Small intestine (tissue), 7 donors: ENCODE measurements at regions not wholly inside any gene's neighbourhood (a gene's known extent, or its start where the extent isn't known, plus 50 kb on each side); places are given as distances from the start of the nearest gene placed in this dataset.
A peak's percentile ranks its signal among the peaks of the same experiment; 100 is the strongest.
"Not testable (repeated sequence)": the region's sequence is repeated elsewhere in the genome, so short reads cannot be mapped to it uniquely, and the experiment has no call there.

Source experiments
- DNase-seq, 2 donors: peaks; one replicate each; pipeline versions ENCODE4 v3.0.0 to v3.0.0-alpha.2; 2013
- FAIRE-seq: peaks from 2 replicates; lab custom pipeline; 2012; peaks lifted over from hg19 to GRCh38; lab: Jason Lieb, UNC
- H3K27ac ChIP-seq, 3 donors: one replicate each; pipeline ENCODE4 v1.5.1; 2013; ENCODE audit warnings: low read length in 2 of 3, mild to moderate bottlenecking in 2 of 3, control low read depth in 1 of 3, inconsistent platforms in 1 of 3, low read depth in 1 of 3, moderate library complexity in 1 of 3
- H3K27me3 ChIP-seq, 3 donors: one replicate each; pipeline ENCODE4 v1.6.1; 2013; ENCODE audit warnings: low read length in 3 of 3, inconsistent platforms in 1 of 3; ENCODE audit not compliant: control insufficient read depth in 3 of 3, insufficient read depth in 3 of 3
- H3K36me3 ChIP-seq, 3 donors: one replicate each; pipeline ENCODE4 v1.6.1; 2013; ENCODE audit warnings: low read length in 3 of 3, inconsistent platforms in 1 of 3, low read depth in 1 of 3, mild to moderate bottlenecking in 1 of 3, moderate library complexity in 1 of 3; ENCODE audit not compliant: control insufficient read depth in 3 of 3, insufficient read depth in 2 of 3
- H3K4me1 ChIP-seq, 3 donors: one replicate each; pipeline ENCODE4 v1.6.1; 2013; ENCODE audit warnings: low read length in 2 of 3, inconsistent platforms in 1 of 3, low read depth in 1 of 3, mild to moderate bottlenecking in 1 of 3, moderate library complexity in 1 of 3; ENCODE audit not compliant: control insufficient read depth in 3 of 3, insufficient read depth in 2 of 3
- H3K4me3 ChIP-seq, 3 donors: one replicate each; pipeline ENCODE4 v1.5.1; 2013; ENCODE audit warnings: low read length in 3 of 3, control low read depth in 1 of 3, inconsistent platforms in 1 of 3, low read depth in 1 of 3, mild to moderate bottlenecking in 1 of 3, moderate library complexity in 1 of 3
- H3K9me3 ChIP-seq, 2 donors: one replicate each; pipeline ENCODE4 v1.6.1; 2013; ENCODE audit warnings: low read depth in 1 of 2, low read length in 1 of 2; ENCODE audit not compliant: control insufficient read depth in 2 of 2, insufficient read depth in 1 of 2
- WGBS, 3 donors: extraction: QIAGEN DNeasy Blood & Tissue Kit; methylation state at CpG; one replicate each; pipeline ENCODE4 v1.1.7; 2013; 5-methylcytosine and 5-hydroxymethylcytosine counted together
- donor health status: healthy with polysubstance abuse.
- donor health status: control.
- donor health status: control.
- donor health status: Bipolar disorder and iron deficiency.
- donor health status: healthy.

DNA sequence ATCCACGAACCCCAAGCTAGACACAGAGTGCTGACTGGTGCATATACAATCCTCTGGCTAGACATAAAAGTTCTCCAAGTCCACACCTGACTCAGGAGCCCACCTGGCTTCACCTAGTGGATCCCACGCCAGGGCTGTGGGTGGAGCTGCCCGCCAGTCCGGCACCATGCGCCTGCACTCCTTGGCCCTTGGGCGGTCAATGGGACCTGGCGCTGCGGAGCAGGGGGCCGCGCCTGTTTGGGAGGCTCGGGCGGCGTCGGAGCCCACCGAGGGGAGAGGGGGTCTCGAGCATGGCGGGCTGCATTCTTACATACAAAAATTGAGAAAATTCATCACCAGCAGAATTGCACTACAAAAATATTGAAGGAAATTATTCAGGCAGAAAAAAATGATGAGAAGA lies 120.7 kb upstream of the FAN1 start:
- FAIRE-seq (no peak), DNase-seq (no peak)
- no peaks in the 10 kb centered on the region for H3K27me3 ChIP-seq
- no peaks in the 10 kb centered on the region for H3K4me1 ChIP-seq
- H3K36me3 ChIP-seq, result no peaks in the 10 kb centered on the region
- H3K9me3 ChIP-seq, result no peaks in the 10 kb centered on the region
- no peak overlapping the region for H3K27ac ChIP-seq
- WGBS, 3 donors, result 95 to 97% (median 96%) methylated on average over 17 of the region's 17 CpGs
- no peak overlapping the region for H3K4me3 ChIP-seq

DNA sequence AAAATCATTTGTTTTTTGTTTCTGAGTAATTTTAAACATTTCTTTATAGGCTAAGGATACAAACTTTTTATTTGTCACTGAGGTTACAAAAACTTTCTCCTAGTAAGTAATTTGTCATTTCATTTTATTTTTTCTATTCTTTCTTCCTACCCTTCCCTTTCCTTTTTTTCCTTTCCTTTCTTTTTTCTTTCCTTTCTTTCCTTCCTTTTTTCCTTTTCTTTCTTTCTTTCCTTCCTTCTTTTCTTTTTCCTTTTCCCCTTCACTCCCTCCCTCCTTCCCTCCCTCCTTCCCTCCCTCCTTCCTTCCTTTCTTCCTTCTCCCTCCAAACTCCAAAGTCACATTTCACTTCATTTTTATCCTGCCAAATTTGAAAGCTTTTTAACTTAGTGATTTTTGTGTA lies 115.1 kb upstream of the FAN1 start:
- no peak for DNase-seq
- no peak overlapping the region for H3K27ac ChIP-seq
- H3K36me3 ChIP-seq, result no peaks in the 10 kb centered on the region
- H3K27me3 ChIP-seq, result no peaks in the 10 kb centered on the region
- H3K9me3 ChIP-seq, result no peaks in the 10 kb centered on the region
- FAIRE-seq, result no peak
- no peaks in the 10 kb centered on the region for H3K4me1 ChIP-seq
- no peak overlapping the region for H3K4me3 ChIP-seq

DNA sequence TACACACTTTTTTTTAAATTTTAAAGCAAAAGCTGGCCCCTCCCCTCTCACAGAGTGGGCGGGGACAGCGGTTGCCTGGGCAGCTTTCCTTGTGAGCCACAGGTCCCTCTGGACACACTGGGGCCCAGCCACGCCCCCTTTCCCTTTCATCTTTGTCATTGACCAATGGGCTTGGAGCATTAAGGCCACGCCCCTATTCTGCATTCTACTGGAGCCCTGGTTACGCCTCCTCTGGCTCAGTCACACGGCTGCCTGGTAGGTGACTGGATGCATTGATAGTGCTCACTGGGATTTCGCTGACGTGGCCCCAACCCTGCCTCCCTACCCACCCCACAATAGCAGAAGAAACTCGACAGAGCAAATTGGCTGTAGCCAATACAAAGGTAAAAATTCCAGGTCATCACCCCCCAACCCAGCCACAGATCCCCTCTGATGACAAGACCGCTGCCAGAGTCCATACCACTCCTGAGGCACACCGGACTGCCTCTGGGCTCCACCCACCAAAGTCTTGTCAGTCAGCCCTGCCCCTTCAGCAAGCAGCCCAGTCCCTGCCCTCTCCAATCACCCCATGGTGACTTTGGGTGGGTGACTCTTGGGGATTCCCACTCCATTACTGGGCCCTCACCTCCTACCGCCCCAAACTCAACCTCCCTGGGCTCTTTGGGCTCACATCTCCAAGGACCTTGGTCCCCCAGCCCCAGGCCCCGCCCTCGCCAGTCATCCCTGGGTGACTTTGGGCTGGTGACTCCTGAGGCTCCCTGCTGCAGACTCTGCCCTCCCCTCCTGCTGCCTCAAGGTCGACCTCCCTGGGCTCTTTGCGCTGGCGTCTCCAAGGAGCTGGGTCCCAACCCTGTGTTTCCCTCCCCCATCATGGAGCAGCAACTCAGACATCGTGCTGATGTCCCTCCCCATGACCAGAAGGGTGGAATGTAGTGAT lies 112.2 kb upstream of the FAN1 start:
- Histone ChIP-seq H3K27ac (no peak overlapping the region), H3K4me3 (no peak overlapping the region), H3K4me1 (no peaks in the 10 kb centered on the region), H3K9me3 (no peaks in the 10 kb centered on the region), H3K27me3 (no peaks in the 10 kb centered on the region), H3K36me3 (no peaks in the 10 kb centered on the region)
- WGBS, 3 donors, result 82 to 92% (median 85%) methylated on average over 18 of the region's 18 CpGs
- DNase-seq, result peak in 1 of 2 donors; percentile 1
- no peak for FAIRE-seq

DNA sequence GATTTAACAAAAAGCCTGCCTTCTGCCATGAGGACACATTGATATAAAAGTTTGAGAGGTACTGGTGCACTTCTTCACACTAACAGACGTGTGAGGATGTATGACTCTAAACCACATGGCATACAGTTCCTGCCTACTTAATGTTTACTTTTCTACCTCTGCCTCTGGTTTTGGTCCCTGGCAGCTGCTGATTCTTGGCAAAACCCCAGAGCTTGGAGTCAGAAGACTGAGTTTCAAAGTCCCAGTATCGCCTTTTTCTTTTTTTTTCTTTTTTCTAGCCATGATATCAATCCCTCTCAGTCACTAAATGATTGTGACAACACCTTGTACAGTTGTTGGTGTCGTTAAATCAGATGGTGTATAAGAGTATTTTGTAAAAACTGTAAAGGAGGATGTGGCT lies 110.9 kb upstream of the FAN1 start:
- FAIRE-seq, H3K27me3 ChIP-seq, H3K36me3 ChIP-seq, H3K9me3 ChIP-seq, H3K4me3 ChIP-seq, H3K27ac ChIP-seq, H3K4me1 ChIP-seq: not testable (repeated sequence)
- peak; percentile 2 to 23 for DNase-seq
- WGBS, 3 donors, result 4 to 41% (median 16%) methylated on average over 3 of the region's 3 CpGs

DNA sequence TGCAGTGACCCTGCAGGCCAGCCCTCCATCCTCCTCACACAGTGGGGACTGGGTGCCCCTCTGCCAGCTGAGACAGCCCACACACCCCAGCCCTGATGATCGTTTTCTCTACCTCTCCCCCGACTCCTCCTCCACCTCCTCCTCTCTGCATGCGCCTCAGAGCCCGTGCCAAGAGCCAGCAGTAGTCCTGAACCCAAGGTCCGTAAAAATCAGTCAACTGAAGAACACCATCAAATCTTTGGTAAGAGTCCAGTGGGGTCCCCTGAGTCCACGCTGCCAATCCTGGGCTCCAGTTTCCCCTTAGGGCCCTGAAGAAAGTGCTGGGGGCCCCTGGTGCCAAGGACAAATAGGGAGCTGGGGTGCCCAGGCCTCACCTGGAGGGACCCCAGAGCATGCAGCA lies 109.3 kb upstream of the FAN1 start:
- FAIRE-seq (no peak), DNase-seq (no peak)
- Histone ChIP-seq H3K36me3 (no peaks in the 10 kb centered on the region), H3K4me3 (no peak overlapping the region), H3K4me1 (no peaks in the 10 kb centered on the region), H3K27me3 (no peaks in the 10 kb centered on the region), H3K9me3 (no peaks in the 10 kb centered on the region), H3K27ac (no peak overlapping the region)
- WGBS, 3 donors, result 76 to 84% (median 82%) methylated on average over 6 of the region's 6 CpGs

DNA sequence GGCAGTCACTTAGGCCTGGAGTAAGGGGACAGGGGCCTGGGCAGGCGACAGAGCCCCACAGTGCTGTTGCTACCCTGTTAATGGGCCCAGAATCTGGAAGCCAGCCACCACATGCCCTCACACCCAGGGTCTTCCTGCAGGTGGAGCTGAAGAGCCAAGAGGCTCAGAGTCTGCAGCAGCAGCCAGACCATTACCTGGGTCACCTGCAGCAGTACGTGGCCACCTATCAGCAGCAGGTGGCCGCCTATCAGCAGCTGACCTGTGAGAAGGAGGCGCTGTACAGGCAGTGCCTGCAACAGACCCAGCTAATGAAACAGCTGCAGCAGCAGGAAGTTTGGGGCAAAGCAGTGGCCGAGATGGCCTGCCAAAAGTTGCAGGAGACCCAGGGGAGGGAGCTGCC lies 104.2 kb upstream of the FAN1 start:
- H3K4me1 ChIP-seq, H3K4me3 ChIP-seq, FAIRE-seq, H3K9me3 ChIP-seq, H3K27me3 ChIP-seq, H3K36me3 ChIP-seq, H3K27ac ChIP-seq: not testable (repeated sequence)
- WGBS, 3 donors, result 11 to 51% (median 33%) methylated on average over 4 to 5 of the region's 5 CpGs
- DNase-seq, result peak; percentile 14 to 32

DNA sequence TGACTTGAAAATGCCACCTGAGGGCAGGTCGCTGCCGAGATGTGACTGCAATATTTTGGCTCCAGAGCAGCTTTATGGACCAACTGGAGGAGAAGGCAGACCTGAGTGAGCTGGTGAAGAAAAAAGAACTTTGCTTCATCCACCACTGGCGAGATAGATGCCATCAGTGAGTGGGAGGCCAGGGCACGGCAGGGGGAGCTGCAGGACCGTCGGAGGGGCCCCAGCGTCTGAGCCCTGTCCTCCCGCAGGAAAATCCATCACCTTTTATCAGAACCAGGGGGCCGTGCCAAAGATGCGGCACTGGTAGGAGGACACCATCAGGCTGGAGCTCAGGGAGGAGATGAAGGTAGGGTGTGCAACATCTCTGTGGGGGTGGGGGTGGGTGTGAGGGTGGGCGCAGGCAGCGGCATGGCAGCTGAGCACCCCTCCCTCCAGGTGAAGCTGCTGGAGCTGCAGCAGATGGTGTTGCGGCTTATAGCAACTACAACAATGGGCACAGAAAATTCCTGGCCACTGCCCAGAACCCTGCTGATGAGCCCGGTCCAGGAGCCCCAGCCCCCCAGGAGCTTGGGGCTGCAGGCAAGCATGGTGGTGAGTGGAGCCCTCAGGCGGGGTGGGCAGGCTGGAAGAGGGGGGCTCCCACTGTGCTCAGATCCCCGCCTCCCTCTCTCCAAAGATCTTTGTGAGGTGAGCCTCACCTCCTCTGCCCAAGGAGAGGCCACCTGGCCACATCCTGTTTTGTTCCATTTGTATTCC lies 102.4 kb upstream of the FAN1 start:
- H3K27me3 ChIP-seq, H3K4me3 ChIP-seq, DNase-seq, H3K4me1 ChIP-seq, H3K36me3 ChIP-seq, FAIRE-seq, H3K9me3 ChIP-seq, H3K27ac ChIP-seq: not testable (repeated sequence)
- 38 to 55% (median 52%) methylated on average over 14 to 15 of the region's 16 CpGs for WGBS, 3 donors

DNA sequence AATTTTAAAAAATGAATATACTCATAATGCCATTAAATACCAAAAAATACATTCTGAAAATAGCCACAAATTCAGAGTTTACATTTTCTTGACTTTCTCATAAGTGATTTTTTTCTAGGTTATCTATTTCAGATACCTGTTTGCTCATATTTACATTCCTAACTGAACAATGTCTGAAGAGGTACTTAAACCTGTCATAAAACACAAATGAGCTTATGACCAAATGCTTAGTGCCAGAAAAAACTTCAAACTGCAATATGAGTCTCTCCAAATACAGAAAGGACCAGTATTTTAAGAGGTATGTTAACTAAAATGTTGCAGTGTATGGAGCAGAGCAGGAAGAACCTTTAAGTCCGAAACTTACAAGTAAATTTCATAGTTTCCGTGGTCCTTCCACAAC lies 101.7 kb upstream of the FAN1 start:
- not testable (repeated sequence) for H3K36me3 ChIP-seq, H3K27ac ChIP-seq, FAIRE-seq, H3K4me1 ChIP-seq, H3K27me3 ChIP-seq, DNase-seq, H3K9me3 ChIP-seq, H3K4me3 ChIP-seq
- 85 to 98% (median 93%) methylated on average over 2 of the region's 2 CpGs for WGBS, 3 donors
